HG03378 (cell line): ENCODE measurements at regions not wholly inside any gene's neighbourhood (a gene's known extent, or its start where the extent isn't known, plus 50 kb on each side); places are given as distances from the start of the nearest gene placed in this dataset.
"Not testable (repeated sequence)": the region's sequence is repeated elsewhere in the genome, so short reads cannot be mapped to it uniquely, and the experiment has no call there.

Experiments
- ATAC-seq: cut with Tn5 transposase; IDR thresholded peaks from one replicate; pipeline ENCODE4 v1.9.1; 2021; ENCODE audit warnings: mild to moderate bottlenecking, moderate library complexity; ENCODE audit not compliant: unreplicated experiment

DNA sequence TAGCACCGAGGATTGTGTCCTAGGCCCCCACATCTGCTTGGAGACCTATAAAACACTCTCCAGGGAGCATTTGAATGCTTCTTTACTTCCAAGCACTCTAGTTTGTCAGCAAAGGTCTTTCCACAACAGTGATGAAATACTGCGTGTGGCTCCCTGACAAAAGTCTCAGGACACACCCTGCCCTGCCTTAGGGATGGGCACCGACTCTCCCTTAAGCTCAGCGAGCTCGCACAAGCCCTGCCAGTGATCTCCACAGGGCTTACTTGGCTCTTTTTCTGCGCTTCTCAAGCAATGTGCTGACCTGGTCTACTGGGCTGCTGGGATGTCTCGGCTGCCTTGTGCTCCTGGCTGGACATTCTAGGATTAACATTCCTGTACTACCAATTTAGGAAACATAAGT is 84.3 kb upstream of the MPP7 start:
- no peak for ATAC-seq

GRCh38 chr10:28391283-28391682 is 88.4 kb upstream of the MPP7 start:
- no peak for ATAC-seq

DNA sequence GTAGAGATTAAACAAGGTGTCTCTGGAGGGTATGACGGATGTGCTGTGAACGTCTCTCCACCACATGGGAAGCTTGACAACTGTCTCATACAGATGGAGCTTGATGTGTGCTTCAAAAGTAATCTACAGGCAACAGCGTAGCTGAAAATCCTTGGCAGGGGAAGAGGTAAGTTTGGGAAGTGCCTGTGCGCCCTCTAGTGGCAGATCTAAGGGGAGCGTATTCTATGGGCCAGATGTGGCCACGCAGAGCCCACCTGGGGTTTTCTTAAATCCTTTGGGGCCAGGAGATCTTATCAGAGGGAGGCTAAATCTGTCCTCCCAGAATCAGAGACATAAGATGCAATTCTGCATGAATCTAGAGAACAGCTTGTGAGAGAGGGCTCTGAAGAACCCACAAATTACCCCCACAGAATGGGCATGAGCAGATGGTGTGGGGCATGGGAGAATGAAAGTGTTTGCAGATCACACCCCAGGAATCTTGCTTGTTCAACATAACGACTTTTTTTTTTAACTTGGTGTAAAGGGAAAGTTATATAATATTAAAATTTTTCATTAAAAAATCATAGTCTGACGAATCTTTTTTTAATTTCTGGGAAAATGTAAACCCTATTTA is 91.2 kb upstream of the MPP7 start:
- peak; percentile 71 for ATAC-seq

DNA sequence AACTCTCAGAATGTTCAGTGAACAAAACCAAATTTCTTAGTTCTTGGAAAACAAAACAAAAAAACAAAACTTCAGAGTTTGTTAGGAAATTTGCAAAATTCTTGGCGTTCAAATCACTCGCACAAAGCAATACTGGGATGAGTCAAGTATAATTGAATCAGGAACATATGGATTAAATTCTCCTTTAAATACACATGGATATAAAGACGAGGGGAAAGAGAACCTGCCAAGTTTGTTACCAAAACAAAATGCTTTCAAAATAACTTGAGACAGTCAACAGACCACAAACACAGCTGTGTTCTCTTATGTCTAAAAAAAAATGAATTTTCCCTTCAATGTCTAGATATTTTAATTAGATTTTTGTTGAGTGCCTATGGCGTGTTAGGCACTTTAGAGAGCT is 93.5 kb upstream of the MPP7 start:
- no peak for ATAC-seq

DNA sequence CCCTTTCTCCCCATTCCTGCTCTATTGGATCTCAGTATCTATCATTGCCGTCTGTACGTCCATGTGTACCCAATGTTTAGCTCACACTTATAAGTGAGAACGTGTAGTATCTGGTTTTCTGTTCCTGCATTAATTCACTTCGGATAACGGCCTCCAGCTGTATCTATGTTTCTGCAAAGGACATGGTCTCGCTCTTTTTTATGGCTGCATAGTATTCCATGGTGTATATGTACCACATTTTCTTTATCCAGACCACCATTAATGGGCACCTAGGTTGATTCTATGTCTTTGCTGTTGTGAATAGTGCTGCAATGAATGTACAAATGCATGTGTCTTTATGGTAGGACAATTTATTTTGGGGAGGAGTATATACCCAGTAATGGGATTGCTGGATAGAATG is 94.4 kb upstream of the MPP7 start:
- ATAC-seq = no peak

GRCh38 chr10:28400176-28400575 is 97.3 kb upstream of the MPP7 start:
- no peak for ATAC-seq

GRCh38 chr10:28400681-28401080 is 97.8 kb upstream of the MPP7 start:
- no peak for ATAC-seq

- ATAC-seq = not testable (repeated sequence)
Observed at GRCh38 chr10:28402611-28403073, 99.8 kb upstream of the MPP7 start.

- ATAC-seq = no peak
Observed at GRCh38 chr10:28403090-28403489, 100.2 kb upstream of the MPP7 start.

DNA sequence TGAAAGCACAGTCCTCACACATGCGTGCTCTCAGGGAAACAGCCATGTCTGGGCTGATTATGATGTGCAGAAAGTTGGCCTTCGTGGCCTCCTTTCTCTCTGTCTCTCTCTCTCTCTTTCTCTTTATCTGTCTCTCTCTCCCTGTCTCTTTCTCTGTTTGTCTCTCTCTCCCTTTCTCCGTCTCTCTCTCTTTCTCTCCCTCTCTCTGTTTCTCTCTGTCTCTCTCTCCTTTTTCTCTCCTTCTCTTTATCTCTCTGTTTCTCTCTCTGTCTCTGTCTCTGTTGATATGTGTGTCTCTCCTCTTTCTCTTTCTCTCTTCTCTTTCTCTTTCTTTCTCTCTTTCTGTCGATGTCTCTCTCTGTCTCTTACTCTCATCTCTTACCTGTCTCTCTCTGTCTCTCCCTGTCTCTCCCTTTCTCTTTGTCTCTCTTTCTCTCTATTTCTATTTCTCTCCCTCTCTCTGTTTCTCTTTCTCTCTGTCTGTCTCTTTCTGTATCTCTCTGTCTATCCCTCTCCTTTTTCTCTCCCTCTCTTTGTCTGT is 105.4 kb upstream of the MPP7 start:
- no peak for ATAC-seq

DNA sequence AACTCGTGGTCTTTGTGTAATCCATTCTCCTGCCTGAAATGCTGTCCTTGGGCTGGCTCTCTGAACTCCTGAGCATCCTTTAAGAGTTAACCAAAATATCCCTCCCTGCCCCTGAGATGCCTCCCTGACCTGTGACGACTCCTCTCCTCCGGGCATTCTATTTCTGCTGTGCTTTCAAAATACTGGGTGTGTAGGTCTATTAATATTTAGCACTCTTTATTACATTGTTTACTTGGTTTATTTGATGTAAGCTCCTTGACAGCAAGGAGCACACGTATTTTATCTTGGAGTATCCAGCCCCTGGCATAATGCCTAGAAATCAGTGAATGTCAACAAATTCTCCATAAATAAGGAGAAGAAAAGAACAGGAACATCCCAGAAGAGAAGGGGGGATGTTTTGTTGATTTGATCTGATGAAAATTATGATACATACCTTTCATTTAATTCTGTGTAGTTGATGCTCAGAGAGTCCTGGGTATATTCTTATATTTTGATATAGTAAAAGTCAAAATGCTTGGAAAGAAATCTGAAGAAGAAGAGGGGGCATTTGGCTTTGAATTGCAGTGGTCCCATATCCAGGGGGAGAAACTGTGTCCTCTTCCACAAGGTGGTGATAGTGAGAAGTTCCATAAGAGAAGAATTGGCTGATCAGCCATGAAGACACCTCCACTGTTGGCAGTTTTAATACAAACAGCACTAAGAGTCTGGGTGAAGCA is 107.7 kb upstream of the MPP7 start:
- ATAC-seq = no peak

DNA sequence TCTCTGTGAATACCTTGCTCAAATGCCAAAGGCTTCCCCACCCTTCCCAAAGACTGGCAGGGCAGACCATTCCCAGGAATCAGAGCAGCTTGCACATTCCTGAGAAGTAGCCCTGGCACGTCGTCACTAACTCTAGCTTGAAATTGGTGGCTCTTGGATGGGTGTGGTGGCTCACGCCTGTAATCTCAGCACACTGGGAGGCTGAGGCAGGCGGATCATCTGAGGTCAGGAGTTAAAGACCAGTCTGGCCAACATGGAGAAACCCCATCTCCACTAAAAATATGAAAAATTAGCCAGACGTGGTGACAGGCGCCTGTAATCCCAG is 108.2 kb upstream of the MPP7 start:
- no peak for ATAC-seq

GRCh38 chr10:28411648-28412047 is 108.8 kb upstream of the MPP7 start:
- ATAC-seq = peak; percentile 60

GRCh38 chr10:28418069-28418468 is 114.8 kb upstream of the WAC start:
- no peak for ATAC-seq

GRCh38 chr10:28425422-28425821 is 107.5 kb upstream of the WAC start:
- ATAC-seq = no peak

GRCh38 chr10:28426392-28427159 is 106.3 kb upstream of the WAC start:
- ATAC-seq = no peak

GRCh38 chr10:28427376-28427775 is 105.5 kb upstream of the WAC start:
- no peak for ATAC-seq

GRCh38 chr10:28429045-28429444 is 103.9 kb upstream of the WAC start:
- no peak for ATAC-seq

- ATAC-seq = no peak
Observed at GRCh38 chr10:28429573-28430216, 103.2 kb upstream of the WAC start.

DNA sequence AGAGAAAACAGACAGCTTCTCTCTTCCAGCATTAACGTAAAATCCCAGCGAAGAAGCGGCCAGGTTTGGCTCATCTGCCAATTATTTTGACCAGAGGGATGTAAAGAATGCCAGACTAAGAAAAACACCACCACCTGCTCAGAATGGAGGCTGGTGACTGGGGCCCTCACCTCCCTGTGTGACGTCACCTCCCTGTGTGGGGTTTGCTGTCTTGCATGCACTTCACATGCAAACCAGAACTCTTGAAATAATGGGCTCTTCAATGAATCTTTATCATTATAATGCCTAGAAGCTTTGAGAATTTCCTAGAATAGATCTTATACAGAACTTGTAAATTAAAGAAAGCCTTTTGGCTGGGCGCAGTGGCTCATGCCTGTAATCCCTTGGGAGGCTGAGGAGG is 101.8 kb upstream of the WAC start:
- no peak for ATAC-seq

DNA sequence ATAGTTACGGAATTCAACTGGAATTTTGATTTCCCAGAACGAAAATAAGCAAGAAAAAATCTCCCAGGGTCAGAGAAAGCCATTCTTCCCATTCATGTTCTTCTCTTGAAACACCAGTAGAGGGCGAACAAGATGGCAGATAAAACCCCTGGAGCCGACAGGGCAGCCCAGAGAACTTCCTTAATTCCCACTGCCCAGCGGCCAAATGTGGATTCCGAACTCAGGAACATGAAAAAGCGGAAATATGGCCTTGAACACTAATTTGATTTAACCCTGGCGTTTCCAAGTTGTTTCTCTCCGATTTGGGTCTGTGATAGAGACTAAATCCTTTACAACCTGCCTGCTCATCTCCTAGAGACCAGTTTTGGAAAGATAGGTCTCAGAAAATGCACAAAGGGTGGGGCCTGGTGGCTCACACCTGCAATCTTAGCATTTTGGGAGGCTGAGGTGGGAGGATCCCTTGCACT is 100.7 kb upstream of the WAC start:
- ATAC-seq = peak; percentile 69
